HFFc6 (cell line): ENCODE measurements at regions not wholly inside any gene's neighbourhood (a gene's known extent, or its start where the extent isn't known, plus 50 kb on each side); places are given as distances from the start of the nearest gene placed in this dataset.

Source experiments
- DNase-seq: peaks from one replicate; pipeline ENCODE4 v3.0.0-alpha.2; 2018
- H3K27ac Mint-ChIP-seq: 2 replicates; pipeline ENCODE4 v1.8.0; 2020; ENCODE audit warnings: mild to moderate bottlenecking, mixed read lengths
- H3K27me3 Mint-ChIP-seq: 2 replicates; pipeline ENCODE4 v1.8.0; 2021; ENCODE audit warnings: mild to moderate bottlenecking, moderate library complexity, mixed read lengths; ENCODE audit not compliant: insufficient read depth
- H3K36me3 Mint-ChIP-seq: 2 replicates; pipeline ENCODE4 v1.8.0; 2021; ENCODE audit warnings: low read depth, mixed read lengths
- H3K4me1 Mint-ChIP-seq: 2 replicates; pipeline ENCODE4 v1.8.0; 2020; ENCODE audit warnings: low read depth, mixed read lengths
- H3K4me3 Mint-ChIP-seq: 2 replicates; pipeline ENCODE4 v1.8.0; 2020; ENCODE audit warnings: mild to moderate bottlenecking, moderate library complexity, mixed read lengths
- H3K9me3 Mint-ChIP-seq: 2 replicates; pipeline ENCODE4 v1.8.0; 2020; ENCODE audit warnings: mild to moderate bottlenecking, mixed read lengths
- CTCF ChIP-seq: fragments of 200-600 bp; sonication (generic); IDR thresholded peaks from 2 replicates; pipeline ENCODE4 v1.5.0; 2021; ENCODE audit warnings: antibody characterized with exemption, mild to moderate bottlenecking

DNA sequence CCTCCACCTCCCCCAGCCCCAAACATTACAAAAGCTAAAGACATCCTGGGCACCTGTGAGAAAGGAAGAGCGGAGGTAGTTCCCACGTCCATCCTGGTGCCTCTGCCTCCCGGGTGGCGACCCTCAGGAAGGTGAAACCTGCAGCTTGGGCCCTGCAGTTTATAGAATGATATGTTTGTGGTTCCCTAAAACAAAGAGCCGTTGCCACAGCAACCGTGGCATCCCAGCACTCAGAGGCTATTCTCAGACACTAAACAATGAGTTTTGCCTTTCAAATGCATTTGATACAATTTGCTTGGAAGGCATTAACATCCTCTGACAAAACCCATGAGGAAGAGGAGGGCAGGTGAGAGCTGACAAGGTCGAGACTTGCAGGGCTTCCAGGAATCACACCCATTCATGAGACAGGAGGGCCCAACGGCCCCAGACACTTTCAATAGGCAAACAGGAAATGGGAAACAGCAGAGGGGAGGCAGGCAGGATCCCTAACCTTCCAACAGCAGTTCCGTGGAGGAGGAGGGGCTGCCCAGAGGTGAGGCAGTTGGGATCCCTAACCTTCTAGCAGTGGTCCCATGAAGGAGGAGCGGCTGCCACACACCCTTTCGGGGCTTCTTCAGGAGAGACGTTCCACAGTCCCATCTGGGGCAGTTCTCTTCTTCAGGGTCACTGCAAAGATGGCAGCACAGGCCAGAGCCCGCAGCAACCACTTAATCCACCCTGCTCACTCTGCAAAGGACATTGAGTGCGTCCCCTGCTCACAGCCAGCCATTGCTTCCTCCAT, 379.2 kb downstream of the SHANK2 start:
- no peak for DNase-seq
- peaks cover 76% of the 10 kb centered on the region for H3K9me3 Mint-ChIP-seq

DNA sequence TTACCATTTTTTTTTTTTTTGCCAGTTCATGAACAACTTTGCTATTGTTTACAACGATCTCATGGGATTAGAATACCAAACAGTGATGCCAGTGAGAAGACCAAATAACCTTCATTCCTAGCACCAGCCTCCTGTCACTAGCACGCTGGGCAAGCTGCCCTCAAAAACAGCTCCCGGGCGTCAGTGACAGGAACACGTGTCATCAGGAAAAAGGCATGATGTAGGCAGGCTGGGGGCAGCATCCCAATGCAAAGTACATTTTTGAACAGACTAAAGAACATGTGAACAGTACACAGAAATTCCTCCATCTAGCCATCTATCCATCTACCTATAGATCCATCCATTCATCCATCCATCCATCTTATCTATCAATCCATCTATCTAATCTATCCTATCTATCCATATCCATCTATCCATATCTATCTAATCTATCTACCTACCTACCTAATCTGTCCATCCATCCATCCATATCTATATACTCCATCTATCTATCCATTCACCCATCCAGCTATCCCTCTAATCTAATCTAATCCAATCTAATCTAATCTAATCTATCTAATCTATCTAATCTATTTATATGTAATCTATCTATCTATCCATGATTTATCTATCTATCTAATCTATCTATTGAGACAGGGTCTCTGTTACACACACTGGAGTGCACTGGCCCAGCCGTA, 378.5 kb downstream of the SHANK2 start:
- Mint-ChIP-seq H3K4me1 (no peaks in the 10 kb centered on the region), H3K27ac (no peak overlapping the region), H3K4me3 (no peak overlapping the region), H3K27me3 (peaks cover 3% of the 10 kb centered on the region; the same call in 1 of the 2 replicates), H3K36me3 (no peaks in the 10 kb centered on the region; the same call in 1 of the 2 replicates), H3K9me3 (peaks cover 77% of the 10 kb centered on the region)
- TF ChIP-seq CTCF: no peak
- no peak for DNase-seq

More for the DNA sequence above, 379.2 kb downstream of the SHANK2 start:
- Mint-ChIP-seq H3K36me3 (no peaks in the 10 kb centered on the region; the same call in 1 of the 2 replicates), H3K27ac (no peak overlapping the region), H3K4me1 (no peaks in the 10 kb centered on the region), H3K4me3 (no peak overlapping the region), H3K27me3 (peaks cover 3% of the 10 kb centered on the region; the same call in 1 of the 2 replicates)
- no peak for TF ChIP-seq CTCF

- no peak overlapping the region for H3K4me3 Mint-ChIP-seq
- H3K27ac Mint-ChIP-seq: no peak overlapping the region
- no peaks in the 10 kb centered on the region; the same call in 1 of the 2 replicates for H3K36me3 Mint-ChIP-seq
- no peaks in the 10 kb centered on the region for H3K4me1 Mint-ChIP-seq
- H3K27me3 Mint-ChIP-seq: peaks cover 3% of the 10 kb centered on the region; the same call in 1 of the 2 replicates
- TF ChIP-seq CTCF: no peak
- H3K9me3 Mint-ChIP-seq: peaks cover 68% of the 10 kb centered on the region
- no peak for DNase-seq
Measured at GRCh38 chr11:70876685-70877084, 375.7 kb downstream of the SHANK2 start.

GRCh38 chr11:70877151-70877550, 375.2 kb downstream of the SHANK2 start:
- no peaks in the 10 kb centered on the region for H3K36me3 Mint-ChIP-seq
- H3K4me1 Mint-ChIP-seq: no peaks in the 10 kb centered on the region
- H3K27ac Mint-ChIP-seq: no peak overlapping the region
- H3K27me3 Mint-ChIP-seq: peaks cover 3% of the 10 kb centered on the region; the same call in 1 of the 2 replicates
- no peak for TF ChIP-seq CTCF
- no peak overlapping the region for H3K4me3 Mint-ChIP-seq
- H3K9me3 Mint-ChIP-seq: peaks cover 66% of the 10 kb centered on the region
- no peak for DNase-seq

- Mint-ChIP-seq H3K4me3 (no peak overlapping the region), H3K27ac (no peak overlapping the region), H3K4me1 (no peaks in the 10 kb centered on the region), H3K9me3 (peaks cover 63% of the 10 kb centered on the region), H3K27me3 (no peaks in the 10 kb centered on the region; the same call in 1 of the 2 replicates), H3K36me3 (no peaks in the 10 kb centered on the region)
- TF ChIP-seq CTCF: no peak
- no peak for DNase-seq
Measured at GRCh38 chr11:70878366-70878765, 374.0 kb downstream of the SHANK2 start.
